ENCODE measurements at regions not wholly inside any gene's neighbourhood (a gene's known extent, or its start where the extent isn't known, plus 50 kb on each side); places are given as distances from the start of the nearest gene placed in this dataset.

DNA sequence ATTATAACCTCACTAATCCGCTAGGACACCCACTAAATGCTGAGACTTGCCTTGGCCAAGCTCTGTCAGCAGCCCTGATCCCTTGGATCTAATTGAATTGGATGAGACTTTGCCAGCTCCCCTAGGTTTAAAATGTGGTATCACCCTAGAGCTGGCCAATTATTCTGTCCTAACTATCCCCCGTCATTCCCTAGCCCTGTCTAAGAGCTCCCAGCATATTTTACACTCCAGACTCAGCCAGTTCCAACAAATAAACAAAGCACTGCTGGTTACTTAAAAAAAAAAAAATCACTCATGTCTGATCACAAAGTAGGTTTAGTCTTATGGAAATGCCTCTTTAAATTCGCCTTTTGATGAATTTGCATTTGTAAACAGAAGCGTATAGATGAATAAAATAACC is 147.9 kb upstream of the EGR2 start:
- TF ChIP-seq POLR2A (IDR thresholded peaks at IDR 0.05; ENCODE audit: low read depth, low read length) (no peak), POU2F2 (IDR thresholded peaks at IDR 0.05; ENCODE audit: low read depth, low read length) (no peak), TAF1 (IDR thresholded peaks at IDR 0.05; ENCODE audit: low read depth, low read length) (no peak), SPI1 (IDR thresholded peaks at IDR 0.05; ENCODE audit: low read depth, low read length) (no peak)
